IPS-18c (cell line): ENCODE measurements at regions not wholly inside any gene's neighbourhood (a gene's known extent, or its start where the extent isn't known, plus 50 kb on each side); places are given as distances from the start of the nearest gene placed in this dataset.

Source experiments
- H3K4me3 ChIP-seq: 2 replicates; pipeline ENCODE4 v1.7.0; 2013; ENCODE audit warnings: low read depth, mild to moderate bottlenecking, low read length, moderate library complexity; ENCODE audit not compliant: insufficient read depth
- H3K9me3 ChIP-seq: one replicate; pipeline ENCODE4 v1.6.1; 2013; ENCODE audit warnings: mild to moderate bottlenecking, low read length, moderate library complexity; ENCODE audit not compliant: control insufficient read depth, insufficient read depth

- H3K9me3 ChIP-seq: no peaks in the 10 kb centered on the region
- no peak overlapping the region for H3K4me3 ChIP-seq
Observed at GRCh38 chrX:39442332-39442731, 641.1 kb downstream of the MID1IP1 start.

GRCh38 chrX:39443240-39443639, 642.0 kb downstream of the MID1IP1 start:
- no peak overlapping the region for H3K4me3 ChIP-seq

GRCh38 chrX:39445336-39445735, 644.1 kb downstream of the MID1IP1 start:
- H3K9me3 ChIP-seq: no peaks in the 10 kb centered on the region
- H3K4me3 ChIP-seq: no peak overlapping the region

More at GRCh38 chrX:39443240-39443639, 642.0 kb downstream of the MID1IP1 start:
- H3K9me3 ChIP-seq: no peaks in the 10 kb centered on the region

GRCh38 chrX:39449352-39449751, 648.1 kb downstream of the MID1IP1 start:
- H3K4me3 ChIP-seq: no peak overlapping the region
- H3K9me3 ChIP-seq: no peaks in the 10 kb centered on the region

GRCh38 chrX:39450234-39450977, 647.4 kb downstream of the BCOR start:
- Histone ChIP-seq H3K4me3 (no peak overlapping the region), H3K9me3 (no peaks in the 10 kb centered on the region)

GRCh38 chrX:39451046-39451445, 646.7 kb downstream of the BCOR start:
- H3K9me3 ChIP-seq: no peaks in the 10 kb centered on the region
- H3K4me3 ChIP-seq: no peak overlapping the region

- no peak overlapping the region for H3K4me3 ChIP-seq
- H3K9me3 ChIP-seq: no peaks in the 10 kb centered on the region
Observed at GRCh38 chrX:39452401-39452800, 645.4 kb downstream of the BCOR start.

- Histone ChIP-seq H3K4me3 (no peak overlapping the region), H3K9me3 (no peaks in the 10 kb centered on the region)
Observed at GRCh38 chrX:39453889-39454621, 643.7 kb downstream of the BCOR start.

GRCh38 chrX:39456894-39457604, 640.7 kb downstream of the BCOR start:
- H3K9me3 ChIP-seq: no peaks in the 10 kb centered on the region
- no peak overlapping the region for H3K4me3 ChIP-seq

- H3K9me3 ChIP-seq: no peaks in the 10 kb centered on the region
- H3K4me3 ChIP-seq: no peak overlapping the region
Observed at GRCh38 chrX:39458779-39459178, 639.0 kb downstream of the BCOR start.

- no peak overlapping the region for H3K4me3 ChIP-seq
- no peaks in the 10 kb centered on the region for H3K9me3 ChIP-seq
Observed at GRCh38 chrX:39459204-39459603, 638.6 kb downstream of the BCOR start.

- H3K4me3 ChIP-seq: no peak overlapping the region
- H3K9me3 ChIP-seq: no peaks in the 10 kb centered on the region
Observed at GRCh38 chrX:39459952-39460351, 637.8 kb downstream of the BCOR start.

GRCh38 chrX:39460499-39460898, 637.3 kb downstream of the BCOR start:
- Histone ChIP-seq H3K9me3 (no peaks in the 10 kb centered on the region), H3K4me3 (no peak overlapping the region)

GRCh38 chrX:39462835-39463234, 634.9 kb downstream of the BCOR start:
- no peaks in the 10 kb centered on the region for H3K9me3 ChIP-seq
- no peak overlapping the region for H3K4me3 ChIP-seq

GRCh38 chrX:39464253-39464652, 633.5 kb downstream of the BCOR start:
- Histone ChIP-seq H3K9me3 (no peaks in the 10 kb centered on the region), H3K4me3 (no peak overlapping the region)

GRCh38 chrX:39465467-39465866, 632.3 kb downstream of the BCOR start:
- Histone ChIP-seq H3K4me3 (no peak overlapping the region), H3K9me3 (peaks cover 4% of the 10 kb centered on the region)

GRCh38 chrX:39465906-39466305, 631.9 kb downstream of the BCOR start:
- peaks cover 4% of the 10 kb centered on the region for H3K9me3 ChIP-seq
- no peak overlapping the region for H3K4me3 ChIP-seq

GRCh38 chrX:39469126-39469525, 628.6 kb downstream of the BCOR start:
- Histone ChIP-seq H3K9me3 (peaks cover 4% of the 10 kb centered on the region), H3K4me3 (no peak overlapping the region)
